HepG2 (cell line): ENCODE measurements at regions not wholly inside any gene's neighbourhood (a gene's known extent, or its start where the extent isn't known, plus 50 kb on each side); places are given as distances from the start of the nearest gene placed in this dataset.

Source experiments
- ATAC-seq: fragments of 200-7000 bp; cut with Tn5 transposase; 3 replicates; pipeline ENCODE4 v1.9.1; 2020; ENCODE audit warnings: mild to moderate bottlenecking, moderate library complexity
- BruUV-seq: library from RNA; stranded (reverse); fragments of 400-500 nt; replicated peaks from 2 replicates; lab custom pipeline; 2021; lab: Mats Ljungman, UMichigan
- CTCF ChIA-PET: fragments of 300-600 bp; formaldehyde crosslinking; extraction: SDS; loops from one replicate; lab custom pipeline; 2021; ENCODE audit warnings: low total read pairs, inconsistent platforms, low intra/inter-chr PET ratio; lab: Yijun Ruan, JAX
- POLR2A ChIA-PET: fragments of 350-600 bp; sonication (Branson Sonifier 250); formaldehyde crosslinking; loops from one replicate; lab custom pipeline; 2020; ENCODE audit warnings: antibody characterized with exemption, inconsistent platforms; lab: Yijun Ruan, JAX
- DNase-seq: peaks from one replicate; pipeline ENCODE4 v3.0.0-alpha.2; 2015; ENCODE audit warnings: low spot score
- FAIRE-seq: peaks from 3 replicates; lab custom pipeline; 2011; peaks lifted over from hg19 to GRCh38; lab: Jason Lieb, UNC
- H2AFZ ChIP-seq: one replicate; pipeline ENCODE4 v1.6.1; 2011; ENCODE audit warnings: low read length, inconsistent platforms
- H3K27ac ChIP-seq: fragments of 300-600 bp; 3 replicates; pipeline ENCODE4 v1.8.0; 2011; ENCODE audit warnings: mixed run types, mild to moderate bottlenecking, mixed read lengths, low read length, inconsistent platforms; ENCODE audit not compliant: insufficient read depth; ENCODE audit errors: extremely low read length
- H3K27me3 ChIP-seq, 2 experiments: fragments of 200-600 bp in 1 of 2; 2 replicates in 1 of 2; 3 replicates in 1 of 2; pipeline versions ENCODE4 v1.6.0 to v1.8.0; 2011; ENCODE audit warnings: low read length in 2 of 2, mild to moderate bottlenecking in 2 of 2, moderate library complexity in 2 of 2, inconsistent platforms in 1 of 2; ENCODE audit not compliant: insufficient read depth in 2 of 2, control insufficient read depth in 1 of 2
- H3K36me3 ChIP-seq, 2 experiments: fragments of 200-600 bp in 1 of 2; replicated peaks in 1 of 2; 2 replicates in 1 of 2; 3 replicates in 1 of 2; pipeline versions ENCODE4 v1.5.1 to v1.8.0; 2011; ENCODE audit warnings: low read length in 2 of 2, inconsistent platforms in 1 of 2; ENCODE audit not compliant: insufficient read depth in 2 of 2, control insufficient read depth in 1 of 2
- H3K4me1 ChIP-seq: 2 replicates; pipeline ENCODE4 v1.5.1; 2012; ENCODE audit warnings: low read length, inconsistent platforms; ENCODE audit not compliant: insufficient read depth
- H3K4me2 ChIP-seq: 2 replicates; pipeline ENCODE4 v1.6.0; 2011; ENCODE audit warnings: low read depth, low read length, inconsistent platforms
- H3K4me3 ChIP-seq, 3 experiments: fragments of 200-600 bp in 1 of 3; sonication (generic), shearing (Covaris generic) in 1 of 3; replicated peaks in 1 of 3; 2 replicates each; pipeline ENCODE4 v1.5.1; 2011 to 2016; ENCODE audit warnings: low read length in 3 of 3, inconsistent platforms in 2 of 3, low read depth in 2 of 3, mild to moderate bottlenecking in 2 of 3, control low read depth in 1 of 3, mixed read lengths in 1 of 3; ENCODE audit not compliant: insufficient read depth in 1 of 3
- H3K79me2 ChIP-seq: one replicate; pipeline ENCODE4 v1.6.1; 2011; ENCODE audit warnings: low read length, inconsistent platforms; ENCODE audit not compliant: insufficient read depth
- H3K9ac ChIP-seq: 2 replicates; pipeline ENCODE4 v1.6.0; 2011; ENCODE audit warnings: mild to moderate bottlenecking, low read depth, low read length, inconsistent platforms; ENCODE audit not compliant: insufficient read depth
- H3K9me3 ChIP-seq: 2 replicates; pipeline ENCODE4 v1.5.1; 2012; ENCODE audit warnings: mild to moderate bottlenecking, low read length
- H4K20me1 ChIP-seq: 2 replicates; pipeline ENCODE4 v1.6.0; 2011; ENCODE audit warnings: inconsistent platforms, mild to moderate bottlenecking, low read length, moderate library complexity; ENCODE audit not compliant: insufficient read depth
- ADNP ChIP-seq: sonication (generic); formaldehyde crosslinking; IDR thresholded peaks from 2 replicates; pipeline ENCODE4 v1.4.0; 2020; ENCODE audit warnings: missing genetic modification reagents
- HDAC2 ChIP-seq: sonication (generic); formaldehyde crosslinking; IDR thresholded peaks from 2 replicates; pipeline ENCODE4 v1.4.0; 2020; ENCODE audit warnings: missing genetic modification reagents
- HIC2 ChIP-seq: sonication (generic); formaldehyde crosslinking; IDR thresholded peaks from 2 replicates; pipeline ENCODE4 v1.9.0; 2022; ENCODE audit warnings: low read depth, missing genetic modification reagents
- HOMEZ ChIP-seq: IDR thresholded peaks from 2 replicates; pipeline ENCODE4 v1.6.1; 2016; ENCODE audit warnings: low read depth
- KLF6 ChIP-seq: IDR thresholded peaks from 2 replicates; pipeline ENCODE4 v1.8.0; 2016; ENCODE audit warnings: missing biosample characterization, missing genetic modification reagents
- LRRFIP1 ChIP-seq: sonication (generic); formaldehyde crosslinking; conservative IDR thresholded peaks from 2 replicates; pipeline ENCODE4 v1.4.0; 2020; ENCODE audit warnings: missing genetic modification reagents
- MAZ ChIP-seq, 2 experiments: sonication (generic) in 1 of 2; formaldehyde crosslinking in 1 of 2; IDR thresholded peaks; 2 replicates each; pipeline versions ENCODE4 v1.5.0 to v1.6.1; 2012 to 2020; ENCODE audit warnings: low read depth in 2 of 2, mild to moderate bottlenecking in 2 of 2, borderline replicate concordance in 1 of 2, improper control_type of control experiment in 1 of 2, low read length in 1 of 2, missing genetic modification reagents in 1 of 2, moderate library complexity in 1 of 2
- NPAS2 ChIP-seq: sonication (generic); formaldehyde crosslinking; IDR thresholded peaks from 2 replicates; pipeline ENCODE4 v1.8.0; 2022; ENCODE audit warnings: mild to moderate bottlenecking, missing genetic modification reagents, borderline replicate concordance
- THAP8 ChIP-seq: sonication (generic); formaldehyde crosslinking; IDR thresholded peaks from 2 replicates; pipeline ENCODE4 v1.5.1; 2020; ENCODE audit warnings: missing genetic modification reagents, mild to moderate bottlenecking, borderline replicate concordance
- U2AF1 ChIP-seq: fragments of 200-400 bp; formaldehyde crosslinking; optimal IDR thresholded peaks from 2 replicates; pipeline ENCODE3; 2017; ENCODE audit warnings: mild to moderate bottlenecking, low read depth, low read length
- ZNF101 ChIP-seq: sonication (generic); formaldehyde crosslinking; IDR thresholded peaks from 2 replicates; pipeline ENCODE4 v1.4.0; 2020; ENCODE audit warnings: mild to moderate bottlenecking, low read depth, missing genetic modification reagents, borderline replicate concordance
- ZNF468 ChIP-seq: sonication (generic); formaldehyde crosslinking; IDR thresholded peaks from 2 replicates; pipeline ENCODE4 v1.8.0; 2022; ENCODE audit warnings: mild to moderate bottlenecking, moderate library complexity, missing genetic modification reagents
- ZNF558 ChIP-seq: sonication (generic); formaldehyde crosslinking; IDR thresholded peaks from 2 replicates; pipeline ENCODE4 v1.9.0; 2022; ENCODE audit warnings: mild to moderate bottlenecking, missing genetic modification reagents, borderline replicate concordance
- ZNF567 ChIP-seq: sonication (generic); formaldehyde crosslinking; IDR thresholded peaks from 2 replicates; pipeline ENCODE4 v1.8.1; 2023; ENCODE audit warnings: mild to moderate bottlenecking, missing genetic modification reagents, borderline replicate concordance
- ZNF577 ChIP-seq: sonication (generic); formaldehyde crosslinking; IDR thresholded peaks from 2 replicates; pipeline ENCODE4 v1.4.0; 2020; ENCODE audit warnings: mild to moderate bottlenecking, low read depth, missing genetic modification reagents, borderline replicate concordance
- ZNF737 ChIP-seq: sonication (generic); formaldehyde crosslinking; IDR thresholded peaks from 2 replicates; pipeline ENCODE4 v1.5.0; 2020; ENCODE audit warnings: missing genetic modification reagents, mild to moderate bottlenecking, borderline replicate concordance
- ZNF816 ChIP-seq: sonication (generic); formaldehyde crosslinking; IDR thresholded peaks from 2 replicates; pipeline ENCODE4 v1.8.0; 2022; ENCODE audit warnings: missing genetic modification reagents, mild to moderate bottlenecking, borderline replicate concordance
- WGBS: methylation state at CpG from one replicate; pipeline ENCODE4 v1.1.6; 2017; ENCODE audit warnings: low lambda C conversion rate; 5-methylcytosine and 5-hydroxymethylcytosine counted together
- in situ Hi-C: cut with HindIII; loops from 2 replicates; pipeline ENCODE4 v1.10.0; 2017; ENCODE audit warnings: low pct_unique_long_range_greater_than_20kb; ENCODE audit not compliant: extremely low pct_ligation_motif_present
- intact Hi-C: fragments of 100-400 bp; cut with micrococcal nuclease; formaldehyde crosslinking; loops from one replicate; pipeline ENCODE4 v1.10.0; 2022; ENCODE audit not compliant: unreplicated experiment

- H3K4me2 ChIP-seq: no peak overlapping the region
- FAIRE-seq (no peak), ATAC-seq (no peak), DNase-seq (no peak)
- H3K9me3 ChIP-seq: no peaks in the 10 kb centered on the region
- intact Hi-C loops (no loop called here), in situ Hi-C loops (loop anchor here (10.0 kb wide), 1 partner anchor 551 kb away; no protein-coding TSS in a partner anchor)
- no peak overlapping the region for H3K27ac ChIP-seq
- H4K20me1 ChIP-seq: no peaks in the 10 kb centered on the region
- H3K4me1 ChIP-seq: no peaks in the 10 kb centered on the region
- 4% methylated on average over 4 of the region's 4 CpGs for WGBS
- H3K4me3 ChIP-seq: no peak overlapping the region
- H3K36me3 ChIP-seq: no peaks in the 10 kb centered on the region
- no peaks in the 10 kb centered on the region for H3K79me2 ChIP-seq
- no peaks in the 10 kb centered on the region; a peak in 1 of 5 replicates for H3K27me3 ChIP-seq
- no peak overlapping the region for H3K9ac ChIP-seq
- ChIA-PET POLR2A (no interaction called here), CTCF (no interaction called here)
- no TSS peak for BruUV-seq
- H2AFZ ChIP-seq: no peak overlapping the region
- TF ChIP-seq LRRFIP1 (CRISPR knock-in tag): no peak
- no peak for TF ChIP-seq MAZ (IDR thresholded peaks at IDR 0.05; ENCODE audit: borderline replicate concordance, low read depth, low read length)
- TF ChIP-seq MAZ (CRISPR knock-in tag; IDR thresholded peaks at IDR 0.05; ENCODE audit: low read depth): no peak
- no peak for TF ChIP-seq ZNF101 (CRISPR knock-in tag)
- no peak for TF ChIP-seq HIC2
- TF ChIP-seq ZNF737 (CRISPR knock-in tag): no peak
- no peak for TF ChIP-seq NPAS2 (CRISPR knock-in tag)
- no peak for TF ChIP-seq ZNF567 (CRISPR knock-in tag)
- TF ChIP-seq ZNF468 (CRISPR knock-in tag): no peak
- no peak for TF ChIP-seq ADNP (CRISPR knock-in tag)
- TF ChIP-seq THAP8 (CRISPR knock-in tag): no peak
- no peak for TF ChIP-seq U2AF1
- no peak for TF ChIP-seq ZNF577 (CRISPR knock-in tag)
- no peak for TF ChIP-seq HOMEZ
- TF ChIP-seq ZNF558: no peak
- TF ChIP-seq HDAC2 (CRISPR knock-in tag): no peak
- no peak for TF ChIP-seq ZNF816 (CRISPR knock-in tag)
- no peak for TF ChIP-seq KLF6 (CRISPR knock-in tag)
Measured at GRCh38 chr1:38585971-38586370, 273.6 kb downstream of the RRAGC start.
